A673 (cell line): ENCODE measurements at regions not wholly inside any gene's neighbourhood (a gene's known extent, or its start where the extent isn't known, plus 50 kb on each side); places are given as distances from the start of the nearest gene placed in this dataset.

Source experiments
- EZH2 ChIP-seq: fragments of 200-600 bp; sonication (generic); IDR thresholded peaks from 2 replicates; pipeline ENCODE4 v1.6.1; 2017; ENCODE audit warnings: borderline replicate concordance, low read depth, mild to moderate bottlenecking, mixed read lengths, antibody characterized with exemption, low read length; ENCODE audit not compliant: poor library complexity, severe bottlenecking
- TF ChIP-seq, protein P1 (sequence below): fragments of 300-800, 200-600 bp; sonication (generic); conservative IDR thresholded peaks from 2 replicates; pipeline ENCODE4 v1.5.1; 2017; ENCODE audit warnings: low read depth, mild to moderate bottlenecking, antibody characterized with exemption, low read length, moderate library complexity, mixed read lengths

DNA sequence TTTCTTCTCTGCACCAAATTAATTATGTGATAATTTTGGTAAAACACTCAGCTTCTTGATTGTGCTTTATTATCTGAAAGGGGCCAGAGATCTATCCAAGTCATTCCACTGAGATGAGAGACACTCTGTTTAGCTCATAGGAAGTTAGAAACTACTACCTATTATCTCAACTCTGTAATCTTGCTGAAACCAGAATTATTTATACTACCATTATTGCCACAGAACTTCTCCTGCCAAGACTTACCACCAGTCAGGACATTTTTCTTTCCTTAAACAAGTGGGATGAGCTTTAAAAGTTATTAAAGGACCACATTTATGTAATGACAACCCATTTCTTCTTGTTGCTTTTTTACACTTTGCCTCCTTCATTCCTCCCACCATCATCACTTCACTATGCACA is 855.6 kb upstream of the PIK3C3 start:
- TF ChIP-seq EZH2: no peak
- TF ChIP-seq, protein P1, sequence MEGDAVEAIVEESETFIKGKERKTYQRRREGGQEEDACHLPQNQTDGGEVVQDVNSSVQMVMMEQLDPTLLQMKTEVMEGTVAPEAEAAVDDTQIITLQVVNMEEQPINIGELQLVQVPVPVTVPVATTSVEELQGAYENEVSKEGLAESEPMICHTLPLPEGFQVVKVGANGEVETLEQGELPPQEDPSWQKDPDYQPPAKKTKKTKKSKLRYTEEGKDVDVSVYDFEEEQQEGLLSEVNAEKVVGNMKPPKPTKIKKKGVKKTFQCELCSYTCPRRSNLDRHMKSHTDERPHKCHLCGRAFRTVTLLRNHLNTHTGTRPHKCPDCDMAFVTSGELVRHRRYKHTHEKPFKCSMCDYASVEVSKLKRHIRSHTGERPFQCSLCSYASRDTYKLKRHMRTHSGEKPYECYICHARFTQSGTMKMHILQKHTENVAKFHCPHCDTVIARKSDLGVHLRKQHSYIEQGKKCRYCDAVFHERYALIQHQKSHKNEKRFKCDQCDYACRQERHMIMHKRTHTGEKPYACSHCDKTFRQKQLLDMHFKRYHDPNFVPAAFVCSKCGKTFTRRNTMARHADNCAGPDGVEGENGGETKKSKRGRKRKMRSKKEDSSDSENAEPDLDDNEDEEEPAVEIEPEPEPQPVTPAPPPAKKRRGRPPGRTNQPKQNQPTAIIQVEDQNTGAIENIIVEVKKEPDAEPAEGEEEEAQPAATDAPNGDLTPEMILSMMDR: no peak
